ENCODE measurements at regions not wholly inside any gene's neighbourhood (a gene's known extent, or its start where the extent isn't known, plus 50 kb on each side); places are given as distances from the start of the nearest gene placed in this dataset.
"Not testable (repeated sequence)": the region's sequence is repeated elsewhere in the genome, so short reads cannot be mapped to it uniquely, and the experiment has no call there.

GRCh38 chrY:17611256-17611655 is 268.8 kb downstream of the CDY2B start:
- not testable (repeated sequence) for DNase-seq, H3K4me1 Mint-ChIP-seq, H3K36me3 Mint-ChIP-seq

GRCh38 chrY:17610649-17611048 is 269.4 kb downstream of the CDY2B start:
- DNase-seq; H4K20me1 ChIP-seq (ENCODE audit: insufficient read depth, low read length); H3K27me3 Mint-ChIP-seq (ENCODE audit: low read depth in 3 of 3); H3K9ac ChIP-seq (ENCODE audit: insufficient read depth, low read length, poor library complexity, severe bottlenecking); H3K27me3 ChIP-seq (ENCODE audit: control insufficient read depth in 2 of 2, insufficient read depth in 2 of 2, low read length in 2 of 2); intact Hi-C loops (cut with micrococcal nuclease); H3K9me3 Mint-ChIP-seq; H3K4me1 ChIP-seq (ENCODE audit: control insufficient read depth in 1 of 2, insufficient read depth in 2 of 2, low read length in 2 of 2); H3K27ac ChIP-seq (ENCODE audit: low read depth in 1 of 2, low read length in 2 of 2); H3K4me1 Mint-ChIP-seq; H3K36me3 Mint-ChIP-seq; H3K9me3 ChIP-seq (replicated peaks in 1 of 2; ENCODE audit: control insufficient read depth in 1 of 2, insufficient read depth in 1 of 2, low read length in 2 of 2); H3K4me2 ChIP-seq (replicated peaks; ENCODE audit: extremely low read depth, low read length, poor library complexity, severe bottlenecking); H3K4me3 Mint-ChIP-seq; H3K27ac Mint-ChIP-seq; H2AFZ ChIP-seq (ENCODE audit: insufficient read depth, low read depth, low read length, poor library complexity, severe bottlenecking); H3K36me3 ChIP-seq (replicated peaks in 1 of 2; ENCODE audit: control insufficient read depth in 1 of 2, insufficient read depth in 2 of 2, low read length in 2 of 2); H3K79me2 ChIP-seq (ENCODE audit: insufficient read depth, low read length); H3K4me3 ChIP-seq (replicated peaks in 1 of 3; ENCODE audit: low read depth in 2 of 3, low read length in 3 of 3): not testable (repeated sequence)
- WGBS (ENCODE audit: insufficient coverage), result no CpG with 5 or more reads among the region's 10 CpGs

More at GRCh38 chrY:17611256-17611655, 268.8 kb downstream of the CDY2B start:
- H3K27ac ChIP-seq (ENCODE audit: low read depth in 1 of 2, low read length in 2 of 2); H2AFZ ChIP-seq (ENCODE audit: insufficient read depth, low read depth, low read length, poor library complexity, severe bottlenecking); H3K4me3 Mint-ChIP-seq; H3K4me3 ChIP-seq (replicated peaks in 1 of 3; ENCODE audit: low read depth in 2 of 3, low read length in 3 of 3); H3K27ac Mint-ChIP-seq; H3K36me3 ChIP-seq (replicated peaks in 1 of 2; ENCODE audit: control insufficient read depth in 1 of 2, insufficient read depth in 2 of 2, low read length in 2 of 2); H3K9ac ChIP-seq (ENCODE audit: insufficient read depth, low read length, poor library complexity, severe bottlenecking); H3K4me1 ChIP-seq (ENCODE audit: control insufficient read depth in 1 of 2, insufficient read depth in 2 of 2, low read length in 2 of 2); H3K4me2 ChIP-seq (replicated peaks; ENCODE audit: extremely low read depth, low read length, poor library complexity, severe bottlenecking); H3K79me2 ChIP-seq (ENCODE audit: insufficient read depth, low read length); H4K20me1 ChIP-seq (ENCODE audit: insufficient read depth, low read length); H3K27me3 ChIP-seq (ENCODE audit: control insufficient read depth in 2 of 2, insufficient read depth in 2 of 2, low read length in 2 of 2); intact Hi-C loops (cut with micrococcal nuclease); H3K9me3 ChIP-seq (replicated peaks in 1 of 2; ENCODE audit: control insufficient read depth in 1 of 2, insufficient read depth in 1 of 2, low read length in 2 of 2); H3K27me3 Mint-ChIP-seq (ENCODE audit: low read depth in 3 of 3); H3K9me3 Mint-ChIP-seq: not testable (repeated sequence)
- no CpG with 5 or more reads among the region's 8 CpGs for WGBS (ENCODE audit: insufficient coverage)

- H3K4me3 ChIP-seq (replicated peaks in 1 of 3; ENCODE audit: low read depth in 2 of 3, low read length in 3 of 3); H4K20me1 ChIP-seq (ENCODE audit: insufficient read depth, low read length); H3K79me2 ChIP-seq (ENCODE audit: insufficient read depth, low read length); H3K4me1 Mint-ChIP-seq; H3K4me2 ChIP-seq (replicated peaks; ENCODE audit: extremely low read depth, low read length, poor library complexity, severe bottlenecking); H3K27ac ChIP-seq (ENCODE audit: low read depth in 1 of 2, low read length in 2 of 2); H3K4me3 Mint-ChIP-seq; H3K27me3 Mint-ChIP-seq (ENCODE audit: low read depth in 3 of 3); H3K36me3 Mint-ChIP-seq; H3K4me1 ChIP-seq (ENCODE audit: control insufficient read depth in 1 of 2, insufficient read depth in 2 of 2, low read length in 2 of 2); H3K9me3 Mint-ChIP-seq; H2AFZ ChIP-seq (ENCODE audit: insufficient read depth, low read depth, low read length, poor library complexity, severe bottlenecking); H3K36me3 ChIP-seq (replicated peaks in 1 of 2; ENCODE audit: control insufficient read depth in 1 of 2, insufficient read depth in 2 of 2, low read length in 2 of 2); H3K9me3 ChIP-seq (replicated peaks in 1 of 2; ENCODE audit: control insufficient read depth in 1 of 2, insufficient read depth in 1 of 2, low read length in 2 of 2); intact Hi-C loops (cut with micrococcal nuclease); H3K27me3 ChIP-seq (ENCODE audit: control insufficient read depth in 2 of 2, insufficient read depth in 2 of 2, low read length in 2 of 2); H3K27ac Mint-ChIP-seq; H3K9ac ChIP-seq (ENCODE audit: insufficient read depth, low read length, poor library complexity, severe bottlenecking); DNase-seq: not testable (repeated sequence)
- WGBS (ENCODE audit: insufficient coverage), result no CpG with 5 or more reads among the region's 4 CpGs
Observed at GRCh38 chrY:17607150-17607549, 272.9 kb downstream of the CDY2B start.

- H3K9ac ChIP-seq (ENCODE audit: insufficient read depth, low read length, poor library complexity, severe bottlenecking); H3K9me3 ChIP-seq (replicated peaks in 1 of 2; ENCODE audit: control insufficient read depth in 1 of 2, insufficient read depth in 1 of 2, low read length in 2 of 2); H3K4me1 Mint-ChIP-seq; H3K27me3 ChIP-seq (ENCODE audit: control insufficient read depth in 2 of 2, insufficient read depth in 2 of 2, low read length in 2 of 2); H3K27me3 Mint-ChIP-seq (ENCODE audit: low read depth in 3 of 3); H3K4me3 ChIP-seq (replicated peaks in 1 of 3; ENCODE audit: low read depth in 2 of 3, low read length in 3 of 3); H3K79me2 ChIP-seq (ENCODE audit: insufficient read depth, low read length); H3K36me3 Mint-ChIP-seq; intact Hi-C loops (cut with micrococcal nuclease); H3K9me3 Mint-ChIP-seq; H3K27ac Mint-ChIP-seq; H2AFZ ChIP-seq (ENCODE audit: insufficient read depth, low read depth, low read length, poor library complexity, severe bottlenecking); H4K20me1 ChIP-seq (ENCODE audit: insufficient read depth, low read length); H3K4me3 Mint-ChIP-seq; H3K4me2 ChIP-seq (replicated peaks; ENCODE audit: extremely low read depth, low read length, poor library complexity, severe bottlenecking); H3K27ac ChIP-seq (ENCODE audit: low read depth in 1 of 2, low read length in 2 of 2); H3K36me3 ChIP-seq (replicated peaks in 1 of 2; ENCODE audit: control insufficient read depth in 1 of 2, insufficient read depth in 2 of 2, low read length in 2 of 2); DNase-seq; H3K4me1 ChIP-seq (ENCODE audit: control insufficient read depth in 1 of 2, insufficient read depth in 2 of 2, low read length in 2 of 2): not testable (repeated sequence)
- no CpG with 5 or more reads among the region's 4 CpGs for WGBS (ENCODE audit: insufficient coverage)
Observed at GRCh38 chrY:17599263-17599662, 280.8 kb downstream of the CDY2B start.
